IMR-90 (cell line): ENCODE measurements at regions not wholly inside any gene's neighbourhood (a gene's known extent, or its start where the extent isn't known, plus 50 kb on each side); places are given as distances from the start of the nearest gene placed in this dataset.

Source experiments
- BHLHE40 ChIP-seq: fragments of 150-350 bp; IDR thresholded peaks from 2 replicates; pipeline ENCODE4 v1.6.1; 2016; ENCODE audit warnings: mild to moderate bottlenecking, low read depth, low read length
- MXI1 ChIP-seq: IDR thresholded peaks from 2 replicates; pipeline ENCODE4 v1.6.1; 2012; ENCODE audit warnings: low read depth, mild to moderate bottlenecking, low read length, moderate library complexity, borderline replicate concordance
- POLR2A ChIP-seq: IDR thresholded peaks from 2 replicates; pipeline ENCODE4 v1.6.1; 2012; ENCODE audit warnings: mild to moderate bottlenecking, low read depth, low read length
- TF ChIP-seq, protein P1 (sequence below): conservative IDR thresholded peaks from 2 replicates; pipeline ENCODE4 v1.5.1; 2012; ENCODE audit warnings: mild to moderate bottlenecking, low read depth, low read length, improper control_type of control experiment
- TF ChIP-seq, protein P2 (sequence below): fragments of 150-350 bp; IDR thresholded peaks from 2 replicates; pipeline ENCODE4 v1.6.1; 2017; ENCODE audit warnings: mild to moderate bottlenecking, antibody characterized with exemption, low read length, low read depth

- TF ChIP-seq, protein P1, sequence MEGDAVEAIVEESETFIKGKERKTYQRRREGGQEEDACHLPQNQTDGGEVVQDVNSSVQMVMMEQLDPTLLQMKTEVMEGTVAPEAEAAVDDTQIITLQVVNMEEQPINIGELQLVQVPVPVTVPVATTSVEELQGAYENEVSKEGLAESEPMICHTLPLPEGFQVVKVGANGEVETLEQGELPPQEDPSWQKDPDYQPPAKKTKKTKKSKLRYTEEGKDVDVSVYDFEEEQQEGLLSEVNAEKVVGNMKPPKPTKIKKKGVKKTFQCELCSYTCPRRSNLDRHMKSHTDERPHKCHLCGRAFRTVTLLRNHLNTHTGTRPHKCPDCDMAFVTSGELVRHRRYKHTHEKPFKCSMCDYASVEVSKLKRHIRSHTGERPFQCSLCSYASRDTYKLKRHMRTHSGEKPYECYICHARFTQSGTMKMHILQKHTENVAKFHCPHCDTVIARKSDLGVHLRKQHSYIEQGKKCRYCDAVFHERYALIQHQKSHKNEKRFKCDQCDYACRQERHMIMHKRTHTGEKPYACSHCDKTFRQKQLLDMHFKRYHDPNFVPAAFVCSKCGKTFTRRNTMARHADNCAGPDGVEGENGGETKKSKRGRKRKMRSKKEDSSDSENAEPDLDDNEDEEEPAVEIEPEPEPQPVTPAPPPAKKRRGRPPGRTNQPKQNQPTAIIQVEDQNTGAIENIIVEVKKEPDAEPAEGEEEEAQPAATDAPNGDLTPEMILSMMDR: no peak
- no peak for TF ChIP-seq MXI1
- no peak for TF ChIP-seq POLR2A
- TF ChIP-seq, protein P2, sequence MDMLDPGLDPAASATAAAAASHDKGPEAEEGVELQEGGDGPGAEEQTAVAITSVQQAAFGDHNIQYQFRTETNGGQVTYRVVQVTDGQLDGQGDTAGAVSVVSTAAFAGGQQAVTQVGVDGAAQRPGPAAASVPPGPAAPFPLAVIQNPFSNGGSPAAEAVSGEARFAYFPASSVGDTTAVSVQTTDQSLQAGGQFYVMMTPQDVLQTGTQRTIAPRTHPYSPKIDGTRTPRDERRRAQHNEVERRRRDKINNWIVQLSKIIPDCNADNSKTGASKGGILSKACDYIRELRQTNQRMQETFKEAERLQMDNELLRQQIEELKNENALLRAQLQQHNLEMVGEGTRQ: no peak
- no peak for TF ChIP-seq BHLHE40
These were observed 102.5 kb upstream of the ARID2 start for GRCh38 chr12:45626965-45627364.
